Fibroblast of villous mesenchyme (primary cell): ENCODE measurements at regions not wholly inside any gene's neighbourhood (a gene's known extent, or its start where the extent isn't known, plus 50 kb on each side); places are given as distances from the start of the nearest gene placed in this dataset.
"Not testable (repeated sequence)": the region's sequence is repeated elsewhere in the genome, so short reads cannot be mapped to it uniquely, and the experiment has no call there.

Source experiments
- DNase-seq: peaks from one replicate; pipeline ENCODE4 v3.0.0-alpha.2; 2010; ENCODE audit warnings: low read depth
- H3K4me3 ChIP-seq: 2 replicates; pipeline ENCODE4 v1.5.1; 2011; ENCODE audit warnings: low read depth, mild to moderate bottlenecking, low read length
- TF ChIP-seq, protein P1 (sequence below): IDR thresholded peaks from 2 replicates; pipeline ENCODE4 v1.5.1; 2012; ENCODE audit warnings: low read depth, mild to moderate bottlenecking, low read length; ENCODE audit not compliant: insufficient read depth

DNA sequence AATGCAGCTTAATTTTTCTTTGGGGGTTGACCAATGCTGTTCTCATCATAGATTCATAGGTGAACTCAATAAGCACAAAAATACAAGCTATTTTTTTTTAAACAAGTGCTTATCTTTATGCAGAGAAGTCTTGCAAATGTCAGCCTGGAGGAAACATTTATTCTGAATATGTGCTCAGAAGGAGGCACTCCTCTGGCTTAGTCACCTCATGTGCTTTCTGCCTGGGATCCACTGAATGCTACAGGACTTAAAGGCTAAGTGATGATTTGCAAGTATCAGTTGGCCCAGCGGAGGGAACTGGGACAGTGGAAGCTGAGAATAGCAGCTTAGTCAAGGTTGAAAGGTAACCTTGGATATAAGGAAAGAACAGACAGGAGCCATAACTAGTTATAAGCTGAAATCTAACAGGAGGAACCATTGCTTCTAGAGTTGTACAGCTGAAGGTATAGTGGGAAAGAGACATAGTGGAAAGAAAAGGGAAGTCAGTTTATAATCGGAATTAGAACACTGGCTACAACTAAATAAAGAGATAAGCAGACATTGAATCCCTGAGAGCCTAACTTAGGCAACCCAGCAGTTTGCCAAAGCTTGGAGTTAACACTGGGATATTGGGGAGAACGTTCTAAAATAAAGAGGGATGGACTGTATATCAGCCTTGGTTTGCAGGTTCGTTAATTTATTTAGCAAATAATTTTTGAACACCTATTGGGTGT lies 488.7 kb downstream of the SUCLG1 start:
- TF ChIP-seq, protein P1, sequence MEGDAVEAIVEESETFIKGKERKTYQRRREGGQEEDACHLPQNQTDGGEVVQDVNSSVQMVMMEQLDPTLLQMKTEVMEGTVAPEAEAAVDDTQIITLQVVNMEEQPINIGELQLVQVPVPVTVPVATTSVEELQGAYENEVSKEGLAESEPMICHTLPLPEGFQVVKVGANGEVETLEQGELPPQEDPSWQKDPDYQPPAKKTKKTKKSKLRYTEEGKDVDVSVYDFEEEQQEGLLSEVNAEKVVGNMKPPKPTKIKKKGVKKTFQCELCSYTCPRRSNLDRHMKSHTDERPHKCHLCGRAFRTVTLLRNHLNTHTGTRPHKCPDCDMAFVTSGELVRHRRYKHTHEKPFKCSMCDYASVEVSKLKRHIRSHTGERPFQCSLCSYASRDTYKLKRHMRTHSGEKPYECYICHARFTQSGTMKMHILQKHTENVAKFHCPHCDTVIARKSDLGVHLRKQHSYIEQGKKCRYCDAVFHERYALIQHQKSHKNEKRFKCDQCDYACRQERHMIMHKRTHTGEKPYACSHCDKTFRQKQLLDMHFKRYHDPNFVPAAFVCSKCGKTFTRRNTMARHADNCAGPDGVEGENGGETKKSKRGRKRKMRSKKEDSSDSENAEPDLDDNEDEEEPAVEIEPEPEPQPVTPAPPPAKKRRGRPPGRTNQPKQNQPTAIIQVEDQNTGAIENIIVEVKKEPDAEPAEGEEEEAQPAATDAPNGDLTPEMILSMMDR, result no peak

DNA sequence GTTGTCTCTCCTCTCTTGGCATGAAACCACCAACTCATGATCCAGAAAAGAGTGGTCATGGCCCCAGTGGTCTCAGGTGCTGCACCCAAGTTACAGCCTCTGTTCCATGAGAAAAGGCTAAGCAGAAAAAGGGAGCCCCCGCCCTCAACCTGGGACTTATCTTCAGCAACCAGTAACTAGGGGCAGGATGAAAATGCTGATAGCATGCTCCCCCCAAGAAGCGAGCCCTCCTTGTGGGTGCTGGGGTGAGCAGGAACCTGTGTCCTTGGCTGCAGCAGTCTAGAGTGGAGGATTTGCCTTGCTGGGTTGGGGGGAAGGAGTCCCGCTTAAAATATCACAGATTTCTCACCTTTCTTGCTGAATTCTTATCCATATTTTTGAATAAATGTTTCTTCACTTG lies 490.0 kb downstream of the SUCLG1 start:
- H3K4me3 ChIP-seq, result no peak overlapping the region
- no peak for DNase-seq
- TF ChIP-seq, protein P1, result no peak

More for the DNA sequence above, 488.7 kb downstream of the SUCLG1 start:
- no peak overlapping the region for H3K4me3 ChIP-seq
- DNase-seq, result no peak

DNA sequence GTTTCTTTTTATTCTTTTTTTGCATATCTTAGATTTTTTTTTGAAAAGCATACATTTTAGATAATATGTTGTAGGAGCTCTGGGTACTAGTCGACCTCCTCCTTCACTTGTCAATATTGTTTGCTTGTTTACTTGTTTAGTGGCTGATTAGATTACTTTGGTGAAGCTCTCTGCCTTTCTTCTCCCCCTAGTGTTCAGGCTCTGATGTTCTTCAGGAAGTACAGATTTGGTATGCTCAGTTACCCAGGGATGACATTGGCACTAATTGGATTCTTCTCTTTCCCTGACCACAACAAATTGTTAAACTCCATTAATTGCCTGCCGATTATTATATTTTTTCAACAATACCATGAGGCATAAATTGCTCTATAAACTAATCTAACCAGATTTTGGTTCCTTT lies 491.2 kb downstream of the SUCLG1 start:
- H3K4me3 ChIP-seq, result no peak overlapping the region
- no peak for DNase-seq
- TF ChIP-seq, protein P1, result no peak

DNA sequence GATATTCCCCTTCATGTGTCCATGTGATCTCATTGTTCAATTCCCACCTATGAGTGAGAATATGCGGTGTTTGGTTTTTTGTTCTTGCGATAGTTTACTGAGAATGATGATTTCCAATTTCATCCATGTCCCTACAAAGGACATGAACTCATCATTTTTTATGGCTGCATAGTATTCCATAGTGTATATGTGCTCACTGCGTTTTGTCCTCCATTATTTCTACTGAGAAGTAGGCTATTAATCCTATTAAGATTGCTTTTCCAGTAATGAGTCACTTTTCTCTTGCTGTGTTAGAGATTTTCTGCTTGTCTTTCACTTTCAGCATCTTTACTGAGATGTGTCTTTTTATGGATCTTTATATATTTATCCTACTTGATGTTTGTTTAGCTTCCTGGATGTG lies 492.1 kb downstream of the SUCLG1 start:
- DNase-seq, H3K4me3 ChIP-seq: not testable (repeated sequence)

DNA sequence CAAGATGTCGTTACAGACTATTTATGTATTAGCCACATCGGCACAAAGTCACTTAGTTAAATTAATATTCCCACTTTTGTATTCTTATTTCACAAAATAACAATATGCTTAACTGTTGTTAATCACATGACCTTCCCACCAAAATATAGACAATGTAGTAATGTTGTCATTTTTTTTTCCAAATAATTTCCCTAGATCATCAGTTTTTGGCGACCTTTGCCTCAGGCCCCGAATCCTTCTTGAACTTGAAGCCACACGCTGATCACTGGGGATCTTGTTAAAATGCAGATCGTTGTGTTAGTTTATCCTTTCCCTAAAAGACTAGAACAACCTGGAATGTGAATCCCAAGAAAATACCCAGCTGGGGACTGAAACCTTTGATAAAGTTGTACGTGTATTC lies 497.6 kb downstream of the SUCLG1 start:
- DNase-seq, result no peak
- H3K4me3 ChIP-seq, result no peak overlapping the region
- TF ChIP-seq, protein P1, result no peak

DNA sequence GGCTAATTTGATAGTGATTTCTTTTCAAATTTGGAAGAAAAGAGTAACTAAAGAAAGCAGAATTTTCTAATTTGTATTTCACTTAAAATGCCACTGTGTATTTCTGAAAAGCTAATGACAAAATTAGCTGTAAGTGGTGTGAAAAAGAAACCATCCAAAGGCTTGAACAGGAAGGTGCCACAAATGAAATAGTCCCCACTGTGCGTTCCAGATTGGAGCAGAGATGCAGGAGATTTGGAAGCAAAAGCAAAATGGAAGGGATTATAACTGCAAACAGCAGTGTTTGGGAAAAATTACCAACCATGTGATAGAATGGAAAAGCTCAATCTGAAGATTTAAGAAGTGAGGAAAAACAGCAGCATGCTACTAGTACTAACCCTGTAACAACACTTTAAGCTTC lies 498.7 kb downstream of the SUCLG1 start:
- DNase-seq, result no peak
- no peak overlapping the region for H3K4me3 ChIP-seq
- TF ChIP-seq, protein P1, result no peak

DNA sequence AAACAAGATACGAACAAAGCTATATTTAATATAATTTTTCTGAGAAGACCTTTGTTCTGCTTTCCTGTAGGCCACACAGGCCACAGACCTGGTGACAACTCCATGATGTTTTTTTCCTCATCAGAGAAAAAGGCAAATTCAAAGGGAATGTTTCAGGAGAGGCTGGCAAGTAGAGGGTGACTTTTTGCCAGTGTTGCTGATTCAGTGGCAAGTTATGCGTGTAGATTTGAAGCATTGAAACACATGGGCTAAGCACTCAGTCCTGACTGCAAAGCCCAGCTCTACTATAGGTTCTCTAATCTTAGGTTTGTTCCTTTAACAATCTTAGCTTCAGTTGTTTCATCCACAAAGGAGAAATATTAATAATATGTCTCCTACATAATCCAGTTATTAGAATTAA lies 499.8 kb downstream of the SUCLG1 start:
- TF ChIP-seq, protein P1, result no peak
- H3K4me3 ChIP-seq, result no peak overlapping the region
- DNase-seq, result no peak
